SK-N-SH (cell line): ENCODE measurements at regions not wholly inside any gene's neighbourhood (a gene's known extent, or its start where the extent isn't known, plus 50 kb on each side); places are given as distances from the start of the nearest gene placed in this dataset.

Source experiments
- CTCF ChIP-seq: fragments of 200-600 bp; sonication (generic); IDR thresholded peaks from 2 replicates; pipeline ENCODE4 v1.6.1; 2017; ENCODE audit warnings: antibody characterized with exemption, mild to moderate bottlenecking, moderate library complexity
- EZH2phosphoT487 ChIP-seq: fragments of 200-600 bp; sonication (generic); IDR thresholded peaks from 2 replicates; pipeline ENCODE4 v1.6.1; 2017; ENCODE audit warnings: low read depth, mixed run types, mild to moderate bottlenecking, antibody characterized with exemption, moderate library complexity, borderline replicate concordance
- MXI1 ChIP-seq: IDR thresholded peaks from 2 replicates; pipeline ENCODE4 v1.6.1; 2012; ENCODE audit warnings: mild to moderate bottlenecking, low read depth, low read length, improper control_type of control experiment
- RAD21 ChIP-seq: IDR thresholded peaks from 2 replicates; pipeline ENCODE4 v1.6.1; 2012; ENCODE audit warnings: mild to moderate bottlenecking, low read length
- TAF1 ChIP-seq: IDR thresholded peaks from 2 replicates; pipeline ENCODE4 v1.6.1; 2012; ENCODE audit warnings: low read depth, mild to moderate bottlenecking, low read length, moderate library complexity, borderline replicate concordance
- TEAD4 ChIP-seq: IDR thresholded peaks from 2 replicates; pipeline ENCODE4 v1.4.0; 2012; ENCODE audit warnings: mild to moderate bottlenecking, borderline replicate concordance; ENCODE audit not compliant: insufficient read depth
- TF ChIP-seq, protein P1 (sequence below): IDR thresholded peaks from 2 replicates; pipeline ENCODE4 v1.6.1; 2012; ENCODE audit warnings: mild to moderate bottlenecking, low read depth, low read length, moderate library complexity
- TF ChIP-seq, protein P2 (sequence below): IDR thresholded peaks from 2 replicates; pipeline ENCODE4 v1.4.0; 2012; ENCODE audit warnings: low read depth, borderline replicate concordance

- no peak for TF ChIP-seq CTCF
- no peak for TF ChIP-seq EZH2phosphoT487
- TF ChIP-seq MXI1, result no peak
- TF ChIP-seq, protein P1, sequence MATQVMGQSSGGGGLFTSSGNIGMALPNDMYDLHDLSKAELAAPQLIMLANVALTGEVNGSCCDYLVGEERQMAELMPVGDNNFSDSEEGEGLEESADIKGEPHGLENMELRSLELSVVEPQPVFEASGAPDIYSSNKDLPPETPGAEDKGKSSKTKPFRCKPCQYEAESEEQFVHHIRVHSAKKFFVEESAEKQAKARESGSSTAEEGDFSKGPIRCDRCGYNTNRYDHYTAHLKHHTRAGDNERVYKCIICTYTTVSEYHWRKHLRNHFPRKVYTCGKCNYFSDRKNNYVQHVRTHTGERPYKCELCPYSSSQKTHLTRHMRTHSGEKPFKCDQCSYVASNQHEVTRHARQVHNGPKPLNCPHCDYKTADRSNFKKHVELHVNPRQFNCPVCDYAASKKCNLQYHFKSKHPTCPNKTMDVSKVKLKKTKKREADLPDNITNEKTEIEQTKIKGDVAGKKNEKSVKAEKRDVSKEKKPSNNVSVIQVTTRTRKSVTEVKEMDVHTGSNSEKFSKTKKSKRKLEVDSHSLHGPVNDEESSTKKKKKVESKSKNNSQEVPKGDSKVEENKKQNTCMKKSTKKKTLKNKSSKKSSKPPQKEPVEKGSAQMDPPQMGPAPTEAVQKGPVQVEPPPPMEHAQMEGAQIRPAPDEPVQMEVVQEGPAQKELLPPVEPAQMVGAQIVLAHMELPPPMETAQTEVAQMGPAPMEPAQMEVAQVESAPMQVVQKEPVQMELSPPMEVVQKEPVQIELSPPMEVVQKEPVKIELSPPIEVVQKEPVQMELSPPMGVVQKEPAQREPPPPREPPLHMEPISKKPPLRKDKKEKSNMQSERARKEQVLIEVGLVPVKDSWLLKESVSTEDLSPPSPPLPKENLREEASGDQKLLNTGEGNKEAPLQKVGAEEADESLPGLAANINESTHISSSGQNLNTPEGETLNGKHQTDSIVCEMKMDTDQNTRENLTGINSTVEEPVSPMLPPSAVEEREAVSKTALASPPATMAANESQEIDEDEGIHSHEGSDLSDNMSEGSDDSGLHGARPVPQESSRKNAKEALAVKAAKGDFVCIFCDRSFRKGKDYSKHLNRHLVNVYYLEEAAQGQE, result no peak
- TF ChIP-seq, protein P2, sequence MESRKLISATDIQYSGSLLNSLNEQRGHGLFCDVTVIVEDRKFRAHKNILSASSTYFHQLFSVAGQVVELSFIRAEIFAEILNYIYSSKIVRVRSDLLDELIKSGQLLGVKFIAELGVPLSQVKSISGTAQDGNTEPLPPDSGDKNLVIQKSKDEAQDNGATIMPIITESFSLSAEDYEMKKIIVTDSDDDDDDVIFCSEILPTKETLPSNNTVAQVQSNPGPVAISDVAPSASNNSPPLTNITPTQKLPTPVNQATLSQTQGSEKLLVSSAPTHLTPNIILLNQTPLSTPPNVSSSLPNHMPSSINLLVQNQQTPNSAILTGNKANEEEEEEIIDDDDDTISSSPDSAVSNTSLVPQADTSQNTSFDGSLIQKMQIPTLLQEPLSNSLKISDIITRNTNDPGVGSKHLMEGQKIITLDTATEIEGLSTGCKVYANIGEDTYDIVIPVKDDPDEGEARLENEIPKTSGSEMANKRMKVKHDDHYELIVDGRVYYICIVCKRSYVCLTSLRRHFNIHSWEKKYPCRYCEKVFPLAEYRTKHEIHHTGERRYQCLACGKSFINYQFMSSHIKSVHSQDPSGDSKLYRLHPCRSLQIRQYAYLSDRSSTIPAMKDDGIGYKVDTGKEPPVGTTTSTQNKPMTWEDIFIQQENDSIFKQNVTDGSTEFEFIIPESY, result no peak
- TF ChIP-seq RAD21, result no peak
- no peak for TF ChIP-seq TEAD4
- TF ChIP-seq TAF1, result no peak
These were observed 1030.3 kb upstream of the ADGRL4 start for GRCh38 chr1:80036690-80037432.
